GM23338 (cell line): ENCODE measurements at regions not wholly inside any gene's neighbourhood (a gene's known extent, or its start where the extent isn't known, plus 50 kb on each side); places are given as distances from the start of the nearest gene placed in this dataset.

Source experiments
- CTCF ChIP-seq, 2 experiments: fragments of 200-600 bp in 1 of 2; sonication (generic) in 1 of 2; conservative IDR thresholded peaks; 2 replicates each; pipeline versions ENCODE4 v1.5.1 to v1.6.1; 2016 to 2017; ENCODE audit warnings: antibody characterized with exemption in 2 of 2, low read depth in 2 of 2, mild to moderate bottlenecking in 2 of 2, moderate library complexity in 1 of 2
- EZH2 ChIP-seq: fragments of 200-600 bp; sonication (generic); IDR thresholded peaks from one replicate; pipeline ENCODE4 v1.8.0; 2017; ENCODE audit warnings: antibody characterized with exemption, mild to moderate bottlenecking, low read depth; ENCODE audit not compliant: unreplicated experiment
- EZH2phosphoT487 ChIP-seq: fragments of 200-600 bp; sonication (generic); IDR thresholded peaks from one replicate; pipeline ENCODE4 v1.8.1; 2018; ENCODE audit warnings: antibody characterized with exemption; ENCODE audit not compliant: unreplicated experiment
- POLR2AphosphoS5 ChIP-seq: IDR thresholded peaks from 2 replicates; pipeline ENCODE4 v1.6.1; 2016; ENCODE audit warnings: antibody characterized with exemption, low read depth

GRCh38 chr9:86485359-86485758 is 131.1 kb upstream of the TUT7 start:
- TF ChIP-seq POLR2AphosphoS5 (no peak), CTCF (conservative IDR thresholded peaks at IDR 0.05; ENCODE audit: low read depth in 2 of 2) (no peak), EZH2phosphoT487 (no peak), EZH2 (no peak)
